NCI-H524 (cell line): ENCODE measurements at regions not wholly inside any gene's neighbourhood (a gene's known extent, or its start where the extent isn't known, plus 50 kb on each side); places are given as distances from the start of the nearest gene placed in this dataset.
"Not testable (repeated sequence)": the region's sequence is repeated elsewhere in the genome, so short reads cannot be mapped to it uniquely, and the experiment has no call there.

Experiments used
- DNase-seq, 2 experiments: peaks; one replicate each; lab custom pipeline; 2025; lab: John Stamatoyannopoulos, UW

DNA sequence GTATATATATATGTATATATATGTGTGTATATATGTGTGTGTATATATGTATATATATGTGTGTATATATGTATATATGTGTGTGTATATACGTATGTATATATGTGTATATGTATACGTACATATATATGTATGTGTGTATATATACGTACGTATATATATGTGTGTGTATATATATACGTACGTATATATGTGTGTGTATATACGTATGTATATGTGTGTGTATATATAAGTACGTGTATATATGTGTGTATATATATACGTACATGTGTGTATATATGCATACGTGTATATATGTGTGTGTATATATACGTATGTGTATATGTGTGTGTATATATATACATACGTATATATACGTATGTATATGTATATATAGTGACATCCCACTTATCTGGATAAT, 154.4 kb downstream of the CDRT15L2 start:
- no peak for DNase-seq

DNA sequence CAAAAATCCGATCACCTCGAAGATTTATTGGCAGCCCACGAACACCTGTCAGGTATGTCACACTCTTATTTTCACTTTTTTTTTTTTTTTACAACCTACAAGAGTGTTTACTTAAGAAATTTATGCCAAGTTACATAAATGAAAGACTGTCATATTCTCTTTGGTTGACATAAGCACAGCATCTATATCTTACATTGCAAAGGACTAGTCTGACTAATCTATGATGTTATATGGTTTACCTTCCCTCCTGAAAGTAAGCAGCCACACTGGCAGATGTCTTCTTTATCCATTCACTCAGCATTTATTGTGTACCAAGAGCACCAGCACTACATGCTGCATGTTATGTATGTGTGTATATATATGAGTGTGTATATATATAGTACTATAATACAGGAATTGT, 156.3 kb downstream of the CDRT15L2 start:
- no peak for DNase-seq

DNA sequence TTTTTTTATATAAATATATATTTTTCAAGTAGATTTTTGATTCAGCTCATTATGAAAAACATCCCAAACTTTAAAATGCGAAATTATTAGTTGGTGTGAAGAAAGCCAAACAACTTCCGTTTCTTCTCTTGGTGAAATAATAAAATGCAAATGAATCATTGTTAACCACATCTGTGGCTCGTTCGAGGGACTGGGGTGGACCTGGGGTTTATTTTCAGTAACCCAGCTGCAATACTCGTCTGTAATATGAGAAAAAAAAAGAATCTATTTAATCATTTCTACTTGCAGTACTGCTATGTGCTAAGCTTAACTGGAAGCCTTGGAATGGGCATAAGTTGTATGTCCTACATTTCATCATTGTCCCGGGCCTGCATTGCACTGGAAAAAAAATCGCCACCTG, 158.1 kb downstream of the CDRT15L2 start:
- not testable (repeated sequence) for DNase-seq

- no peak for DNase-seq
Measured at GRCh38 chr17:20771104-20771503, 191.6 kb downstream of the CDRT15L2 start.

- no peak for DNase-seq
Measured at GRCh38 chr17:20774472-20775135, 195.1 kb downstream of the CDRT15L2 start.

GRCh38 chr17:20775331-20775730, 195.8 kb downstream of the CDRT15L2 start:
- DNase-seq = no peak

DNA sequence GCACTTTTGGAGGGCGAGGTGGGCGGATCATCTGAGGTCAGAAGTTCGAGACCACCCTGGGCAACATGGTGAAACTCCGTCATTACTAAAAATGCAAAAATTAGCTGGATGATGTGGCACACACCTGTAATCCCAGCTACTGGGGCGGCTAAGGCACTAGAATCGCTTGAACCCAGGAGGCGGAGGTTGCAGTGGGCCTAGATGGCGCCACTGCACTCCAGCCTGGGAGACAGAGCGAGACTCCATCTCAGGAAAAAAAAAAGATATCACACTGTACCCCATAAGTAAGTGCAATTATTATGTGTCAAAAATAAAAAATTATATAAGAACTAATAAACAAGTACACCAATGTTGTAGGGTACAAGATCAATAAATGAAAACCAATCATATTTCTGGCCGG, 200.0 kb downstream of the CDRT15L2 start:
- no peak for DNase-seq

- no peak for DNase-seq
Measured at GRCh38 chr17:20781260-20781659, 201.7 kb downstream of the CDRT15L2 start.

DNA sequence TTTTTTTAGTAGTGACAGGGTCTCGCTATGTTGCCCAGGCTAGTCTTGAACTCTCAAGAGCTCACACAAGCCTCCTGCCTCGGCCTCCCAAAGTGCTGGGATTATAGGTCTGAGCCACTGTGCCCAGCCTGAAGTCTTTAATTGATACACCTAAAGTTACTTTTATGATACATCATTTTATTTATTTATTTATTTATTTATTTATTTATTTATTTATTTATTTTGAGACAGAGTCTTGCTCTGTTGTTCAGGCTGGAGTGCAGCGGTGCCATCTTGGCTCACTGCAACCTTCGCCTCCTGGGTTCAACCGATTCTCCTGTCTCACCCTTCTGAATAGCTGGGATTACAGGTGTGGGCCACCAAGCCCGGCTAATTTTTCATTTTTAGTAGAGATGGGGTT, 202.3 kb downstream of the CDRT15L2 start:
- DNase-seq = not testable (repeated sequence)

DNA sequence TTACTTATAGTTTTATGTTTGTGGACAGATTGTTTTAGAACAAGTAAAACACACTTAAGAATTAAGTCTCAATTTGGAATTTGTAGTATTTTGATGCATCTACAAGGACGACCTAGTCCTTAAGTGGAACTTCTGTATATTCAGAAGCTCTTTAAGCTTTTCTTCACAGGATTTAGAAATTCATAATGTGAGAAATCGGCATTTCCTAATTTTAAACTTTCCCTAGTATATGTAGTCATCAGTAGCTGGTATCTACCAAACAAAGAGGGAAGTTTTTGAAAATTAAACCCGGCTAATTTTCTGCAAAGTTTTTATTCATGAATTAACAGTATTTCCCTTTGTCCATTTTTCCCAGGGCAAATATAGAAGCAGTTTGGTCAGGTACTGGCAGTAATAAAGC, 203.6 kb downstream of the CDRT15L2 start:
- no peak for DNase-seq

DNA sequence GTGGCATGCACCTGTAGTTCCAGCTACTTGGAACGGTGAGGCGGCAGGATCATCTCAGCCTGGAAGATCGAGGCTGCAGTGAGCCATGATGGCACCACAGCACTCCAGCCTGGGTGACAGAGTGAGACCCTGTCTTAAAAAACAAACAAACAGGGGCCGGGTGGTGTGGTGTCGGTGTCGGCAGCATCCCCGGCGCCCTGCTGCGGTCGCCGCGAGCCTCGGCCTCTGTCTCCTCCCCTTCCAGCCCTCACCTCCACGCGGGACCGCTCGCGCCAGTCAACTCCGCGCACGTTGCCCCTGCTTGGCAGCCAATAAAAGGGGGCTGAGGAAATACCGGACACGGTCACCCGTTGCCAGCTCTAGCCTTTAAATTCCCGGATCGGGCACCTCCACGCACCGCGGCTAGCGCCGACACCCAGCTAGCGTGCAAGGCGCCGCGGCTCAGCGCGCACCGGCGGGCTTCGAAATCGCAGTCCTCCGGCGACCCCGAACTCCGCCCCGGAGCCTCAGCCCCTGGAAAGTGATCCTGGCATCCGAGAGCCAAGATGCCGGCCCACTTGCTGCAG, 204.7 kb downstream of the CDRT15L2 start:
- DNase-seq = no peak

GRCh38 chr17:20787281-20787680, 207.8 kb downstream of the CDRT15L2 start:
- no peak for DNase-seq

- no peak for DNase-seq
Measured at GRCh38 chr17:20791626-20792025, 212.1 kb downstream of the CDRT15L2 start.

DNA sequence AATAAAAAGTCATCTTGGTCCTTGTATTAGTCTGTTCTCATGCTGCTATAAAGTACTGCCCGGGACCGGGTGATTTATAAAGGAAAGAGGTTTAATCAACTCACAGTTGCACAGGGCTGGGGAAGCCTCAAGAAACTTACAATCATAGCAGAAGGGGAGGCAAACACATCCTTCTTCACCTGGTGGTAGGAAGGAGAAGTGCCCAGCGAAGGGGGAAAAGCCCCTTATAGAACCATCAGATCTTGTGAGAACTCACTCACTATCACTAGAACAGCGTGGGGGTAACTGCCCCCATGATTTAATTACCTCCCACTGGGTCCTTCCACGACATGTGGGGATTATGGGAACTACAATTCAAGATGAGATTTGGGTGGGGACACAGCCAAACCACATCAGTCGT, 215.0 kb downstream of the CDRT15L2 start:
- DNase-seq = not testable (repeated sequence)

DNA sequence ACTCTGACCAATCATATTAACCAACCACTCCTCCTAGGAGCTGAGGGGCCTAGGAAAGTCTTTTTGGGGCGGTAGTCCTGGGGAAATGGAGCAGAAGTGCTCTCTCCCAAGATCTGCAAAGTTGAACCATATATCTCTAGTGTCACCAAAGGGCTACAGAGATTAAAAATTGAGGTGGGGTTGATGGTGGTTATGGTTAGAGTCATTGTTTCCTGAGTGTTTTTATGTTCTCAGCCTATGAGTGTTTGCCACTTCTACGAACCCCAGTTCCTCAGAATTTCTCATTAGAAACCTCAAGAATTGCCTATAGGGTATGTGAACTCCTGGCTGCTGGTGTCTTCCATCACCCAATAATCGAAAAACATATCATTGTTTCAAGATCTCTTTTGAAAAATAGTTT, 217.8 kb downstream of the CDRT15L2 start:
- DNase-seq = no peak

GRCh38 chr17:20800146-20800545, 220.6 kb downstream of the CDRT15L2 start:
- no peak for DNase-seq

GRCh38 chr17:20805751-20806150, 226.2 kb downstream of the CDRT15L2 start:
- no peak for DNase-seq

DNA sequence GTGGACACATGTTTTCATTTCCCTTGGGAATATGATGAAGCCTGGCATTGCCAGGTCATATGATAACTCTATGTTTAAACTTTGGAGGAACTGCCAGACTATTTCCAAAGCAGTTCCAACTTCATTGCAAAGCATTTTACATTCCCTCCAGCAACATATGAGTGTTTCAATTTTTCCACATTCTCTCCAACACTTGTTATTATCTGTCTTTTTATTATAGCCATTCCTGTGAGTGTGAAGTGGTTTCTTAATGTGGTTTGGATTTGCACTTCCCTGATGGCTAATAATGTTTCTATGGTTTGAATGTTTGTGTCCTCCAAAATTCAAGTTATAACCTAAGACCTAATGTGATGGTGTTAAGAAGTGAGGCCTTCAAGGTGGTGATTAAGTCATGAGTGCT, 228.0 kb downstream of the CDRT15L2 start:
- not testable (repeated sequence) for DNase-seq

- not testable (repeated sequence) for DNase-seq
Measured at GRCh38 chr17:20815410-20815809, 227.4 kb downstream of the USP22 start.

DNA sequence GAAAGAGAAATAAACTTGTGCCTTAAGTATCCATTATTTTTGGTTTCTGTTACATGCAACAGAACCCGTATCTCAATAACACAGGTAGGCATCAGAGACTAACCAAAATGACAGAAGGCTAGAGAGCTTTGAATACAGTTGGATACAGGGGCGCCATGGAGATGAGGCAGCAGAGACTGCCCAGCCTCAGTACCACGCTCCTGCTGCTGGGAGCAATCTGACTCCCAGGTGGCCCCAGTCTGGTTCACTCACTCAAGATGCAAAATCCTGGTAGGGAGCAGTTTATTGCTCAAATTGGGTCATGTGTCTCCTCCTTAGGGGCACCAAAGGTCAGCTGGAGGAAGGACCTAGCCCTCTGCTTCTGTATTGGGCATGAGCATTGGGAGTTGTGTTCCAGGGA, 218.9 kb downstream of the USP22 start:
- peak in 1 of 2 experiments; percentile 32 for DNase-seq

DNA sequence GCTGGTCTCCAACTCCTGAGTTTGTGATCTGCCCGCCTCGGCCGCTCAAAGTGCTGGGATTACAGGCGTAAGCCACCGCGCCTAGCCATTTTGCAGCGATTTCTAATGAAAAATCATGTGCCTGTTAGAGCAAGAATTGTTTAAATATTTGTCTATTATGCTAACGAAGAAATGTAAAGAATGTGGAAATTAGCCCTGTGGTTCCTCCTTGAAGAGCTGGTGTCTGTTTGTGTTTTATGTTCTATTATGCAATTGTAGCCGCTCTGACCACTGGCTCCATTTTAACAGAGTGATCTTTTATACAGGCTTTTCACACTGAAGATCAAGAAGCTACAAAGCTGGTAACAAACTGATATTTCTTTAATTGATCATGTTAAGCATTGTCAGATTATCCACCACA, 217.3 kb downstream of the USP22 start:
- no peak for DNase-seq

DNA sequence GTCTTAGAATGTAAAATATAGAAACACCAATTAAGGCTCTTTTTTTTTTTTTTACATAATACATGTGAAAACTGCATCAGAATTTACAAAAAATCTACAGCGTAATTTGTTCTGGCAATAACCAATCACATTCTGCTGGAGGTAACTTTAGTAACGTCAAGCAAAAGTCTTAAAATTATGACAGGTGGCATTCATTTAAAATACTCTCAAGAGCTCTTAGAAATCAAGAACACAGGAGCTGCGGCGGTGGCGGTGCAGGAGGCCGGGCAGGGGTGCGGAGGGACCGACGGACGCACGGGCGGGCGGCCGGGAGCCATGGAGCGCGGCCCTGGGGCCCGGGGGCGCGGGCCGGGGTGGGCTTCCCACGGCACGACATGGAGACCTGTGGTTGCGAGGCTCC, 202.4 kb downstream of the USP22 start:
- peak; percentile 38 to 78 for DNase-seq

DNA sequence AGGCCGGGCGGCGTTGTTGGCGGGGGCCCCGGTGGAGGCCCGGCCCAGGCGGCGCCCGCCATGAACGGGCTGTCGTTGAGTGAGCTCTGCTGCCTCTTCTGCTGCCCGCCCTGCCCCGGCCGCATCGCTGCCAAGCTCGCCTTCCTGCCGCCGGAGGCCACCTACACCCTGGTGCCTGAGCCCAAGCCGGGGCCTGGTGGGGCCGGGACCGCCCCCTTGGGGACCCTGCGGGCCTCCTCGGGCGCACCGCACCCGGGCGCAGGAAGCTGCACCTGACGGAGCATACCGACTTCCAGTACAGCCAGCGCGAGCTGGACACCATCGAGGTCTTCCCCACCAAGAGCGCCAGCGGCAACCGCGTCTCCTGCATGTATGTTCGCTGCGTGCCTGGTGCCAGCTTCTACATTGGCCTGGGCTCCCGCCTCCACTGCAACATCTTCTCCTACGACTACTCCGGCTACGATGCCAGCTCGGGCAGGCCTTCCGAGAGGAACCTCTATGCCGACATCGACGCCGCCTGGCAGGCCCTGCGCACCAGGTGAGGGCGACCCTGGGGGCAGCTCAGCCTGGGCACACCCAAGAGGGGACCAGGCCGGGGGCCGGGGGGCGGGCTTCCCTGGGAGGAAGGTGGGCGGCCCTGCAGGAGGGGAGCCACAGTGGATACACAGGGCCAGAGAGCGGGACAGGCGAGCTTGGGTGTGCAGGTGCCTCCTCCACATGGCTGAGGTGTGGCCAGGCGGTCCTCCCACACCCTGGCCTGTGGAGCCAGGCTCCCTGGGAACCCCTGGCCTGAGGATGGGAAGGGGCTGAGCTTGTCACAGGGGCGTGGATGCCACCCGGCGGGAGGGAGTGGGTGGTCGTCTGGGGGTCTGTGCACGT, 201.6 kb downstream of the USP22 start:
- peak in 1 of 2 experiments; percentile 30 for DNase-seq
